HEK293 (cell line): ENCODE measurements at regions not wholly inside any gene's neighbourhood (a gene's known extent, or its start where the extent isn't known, plus 50 kb on each side); places are given as distances from the start of the nearest gene placed in this dataset.

Source experiments
- CTCF ChIA-PET: fragments of 350-600 bp; formaldehyde crosslinking; extraction: SDS; loops from one replicate; lab custom pipeline; 2021; ENCODE audit warnings: antibody characterized with exemption; lab: Yijun Ruan, JAX
- POLR2A ChIA-PET: fragments of 300-600 bp; formaldehyde crosslinking; extraction: SDS; loops from one replicate; lab custom pipeline; 2020; ENCODE audit warnings: antibody characterized with exemption, inconsistent platforms; lab: Yijun Ruan, JAX
- H3K27ac ChIP-seq: fragments of 200-500 bp; sonication (Bioruptor generic); 2 replicates; pipeline ENCODE4 v1.5.1; 2014; ENCODE audit warnings: low read depth, low read length, control low read depth, inconsistent platforms; ENCODE audit errors: extremely low read depth
- H3K36me3 ChIP-seq, 2 experiments: fragments of 200-500 bp in 1 of 2; sonication (Bioruptor generic) in 1 of 2; 1 replicate in 1 of 2; 2 replicates in 1 of 2; pipeline ENCODE4 v1.5.1; 2014 to 2017; ENCODE audit warnings: inconsistent platforms in 2 of 2, low read length in 2 of 2; ENCODE audit not compliant: control insufficient read depth in 2 of 2, insufficient read depth in 1 of 2
- H3K4me1 ChIP-seq: fragments of 200-500 bp; sonication (Bioruptor generic); 2 replicates; pipeline ENCODE4 v1.5.1; 2014; ENCODE audit warnings: mild to moderate bottlenecking, low read length, inconsistent platforms; ENCODE audit not compliant: control insufficient read depth, insufficient read depth
- H3K4me3 ChIP-seq: 2 replicates; pipeline ENCODE4 v1.5.1; 2011; ENCODE audit warnings: low read depth, mild to moderate bottlenecking, control low read depth, low read length, moderate library complexity
- H3K9me3 ChIP-seq: fragments of 200-500 bp; sonication (Bioruptor generic); 2 replicates; pipeline ENCODE4 v1.5.1; 2014; ENCODE audit warnings: low read depth, low read length, inconsistent platforms; ENCODE audit not compliant: control insufficient read depth, insufficient read depth
- GLI2 ChIP-seq: fragments of 450-650 bp; formaldehyde crosslinking; IDR thresholded peaks from 2 replicates; pipeline ENCODE4; 2017; ENCODE audit warnings: missing biosample characterization, missing genetic modification characterization, low read depth, borderline replicate concordance
- GLIS2 ChIP-seq: fragments of 450-650 bp; formaldehyde crosslinking; IDR thresholded peaks from 2 replicates; pipeline ENCODE4 v1.5.1; 2016; ENCODE audit warnings: missing biosample characterization, missing genetic modification characterization
- HOXA7 ChIP-seq: sonication (generic); formaldehyde crosslinking; IDR thresholded peaks from 2 replicates; pipeline ENCODE4 v1.8.1; 2022; ENCODE audit warnings: missing genetic modification reagents, borderline replicate concordance
- IKZF3 ChIP-seq: fragments of 450-650 bp; IDR thresholded peaks from 2 replicates; pipeline ENCODE4 v1.5.0; 2018; ENCODE audit warnings: missing biosample characterization, mild to moderate bottlenecking, missing genetic modification characterization, moderate library complexity
- INSM2 ChIP-seq: fragments of 450-650 bp; formaldehyde crosslinking; IDR thresholded peaks from 2 replicates; pipeline ENCODE4 v1.5.1; 2016; ENCODE audit warnings: missing biosample characterization, missing genetic modification characterization
- MZF1 ChIP-seq: fragments of 450-650 bp; formaldehyde crosslinking; IDR thresholded peaks from 2 replicates; pipeline ENCODE4 v1.5.1; 2017; ENCODE audit warnings: missing biosample characterization, missing genetic modification characterization, borderline replicate concordance
- OSR2 ChIP-seq: fragments of 450-650 bp; formaldehyde crosslinking; IDR thresholded peaks from 2 replicates; pipeline ENCODE4 v1.5.1; 2016; ENCODE audit warnings: missing biosample characterization, missing genetic modification characterization
- SCRT1 ChIP-seq: fragments of 450-650 bp; formaldehyde crosslinking; IDR thresholded peaks from 2 replicates; pipeline ENCODE4 v1.5.1; 2016; ENCODE audit warnings: missing biosample characterization, missing genetic modification characterization, borderline replicate concordance
- SCRT2 ChIP-seq: fragments of 450-650 bp; formaldehyde crosslinking; IDR thresholded peaks from 2 replicates; pipeline ENCODE4 v1.5.1; 2016; ENCODE audit warnings: missing biosample characterization, missing genetic modification characterization
- ZBTB44 ChIP-seq: fragments of 450-650 bp; IDR thresholded peaks from 2 replicates; pipeline ENCODE4 v1.5.1; 2018; ENCODE audit warnings: missing biosample characterization, mild to moderate bottlenecking, missing genetic modification characterization
- ZFP3 ChIP-seq: fragments of 450-650 bp; formaldehyde crosslinking; IDR thresholded peaks from 2 replicates; pipeline ENCODE4 v1.5.1; 2016; ENCODE audit warnings: low read depth, missing biosample characterization, missing genetic modification characterization
- ZNF140 ChIP-seq: fragments of 450-650 bp; formaldehyde crosslinking; IDR thresholded peaks from 2 replicates; pipeline ENCODE4 v1.5.1; 2016; ENCODE audit warnings: missing biosample characterization, missing genetic modification characterization
- ZNF146 ChIP-seq: fragments of 450-650 bp; formaldehyde crosslinking; IDR thresholded peaks from 2 replicates; pipeline ENCODE4 v1.5.1; 2016; ENCODE audit warnings: missing biosample characterization, missing genetic modification characterization
- ZNF169 ChIP-seq: fragments of 450-650 bp; formaldehyde crosslinking; IDR thresholded peaks from 2 replicates; pipeline ENCODE4 v1.5.1; 2016; ENCODE audit warnings: missing biosample characterization, missing genetic modification characterization
- ZNF174 ChIP-seq: fragments of 450-650 bp; formaldehyde crosslinking; IDR thresholded peaks from 2 replicates; pipeline ENCODE4 v1.5.0; 2017; ENCODE audit warnings: missing biosample characterization, mild to moderate bottlenecking, missing genetic modification characterization
- ZNF211 ChIP-seq: fragments of 450-650 bp; formaldehyde crosslinking; IDR thresholded peaks from 2 replicates; pipeline ENCODE4 v1.5.1; 2016; ENCODE audit warnings: low read depth, missing biosample characterization, missing genetic modification characterization
- ZNF223 ChIP-seq: fragments of 450-650 bp; formaldehyde crosslinking; IDR thresholded peaks from 2 replicates; pipeline ENCODE4 v1.5.1; 2016; ENCODE audit warnings: missing biosample characterization, missing genetic modification characterization
- ZNF23 ChIP-seq: fragments of 450-650 bp; formaldehyde crosslinking; IDR thresholded peaks from 2 replicates; pipeline ENCODE4 v1.5.1; 2016; ENCODE audit warnings: missing biosample characterization, missing genetic modification characterization, borderline replicate concordance
- ZNF341 ChIP-seq: fragments of 450-650 bp; formaldehyde crosslinking; IDR thresholded peaks from 2 replicates; pipeline ENCODE4; 2016; ENCODE audit warnings: low read depth, missing biosample characterization, missing genetic modification characterization
- ZNF521 ChIP-seq: fragments of 450-650 bp; formaldehyde crosslinking; IDR thresholded peaks from 2 replicates; pipeline ENCODE4 v1.5.1; 2017; ENCODE audit warnings: missing biosample characterization, mild to moderate bottlenecking, missing genetic modification characterization
- ZNF529 ChIP-seq: fragments of 450-650 bp; formaldehyde crosslinking; IDR thresholded peaks from 2 replicates; pipeline ENCODE4 v1.5.1; 2017; ENCODE audit warnings: missing genetic modification characterization, missing biosample characterization; ENCODE audit not compliant: insufficient replicate concordance
- ZNF555 ChIP-seq: fragments of 450-650 bp; formaldehyde crosslinking; conservative IDR thresholded peaks from 2 replicates; pipeline ENCODE4 v1.5.1; 2017; ENCODE audit warnings: missing biosample characterization, mild to moderate bottlenecking, missing genetic modification characterization, inconsistent platforms
- ZNF580 ChIP-seq: fragments of 450-650 bp; formaldehyde crosslinking; IDR thresholded peaks from 2 replicates; pipeline ENCODE4 v1.5.1; 2016; ENCODE audit warnings: missing biosample characterization, missing genetic modification characterization
- ZNF585B ChIP-seq: fragments of 450-650 bp; formaldehyde crosslinking; IDR thresholded peaks from 2 replicates; pipeline ENCODE4 v1.5.1; 2016; ENCODE audit warnings: missing biosample characterization, missing genetic modification characterization
- ZNF701 ChIP-seq: fragments of 450-650 bp; formaldehyde crosslinking; IDR thresholded peaks from 2 replicates; pipeline ENCODE4 v1.5.1; 2016; ENCODE audit warnings: missing biosample characterization, missing genetic modification characterization
- ZNF785 ChIP-seq: fragments of 450-650 bp; formaldehyde crosslinking; IDR thresholded peaks from 2 replicates; pipeline ENCODE4 v1.5.1; 2016; ENCODE audit warnings: missing biosample characterization, missing genetic modification characterization

- TF ChIP-seq ZNF580 (tag by site-specific recombination) (no peak), ZNF140 (no peak), INSM2 (tag by site-specific recombination) (no peak), ZNF585B (no peak), ZNF529 (tag by site-specific recombination) (no peak), OSR2 (tag by site-specific recombination) (no peak), ZBTB44 (tag by site-specific recombination) (no peak), ZNF521 (tag by site-specific recombination) (no peak)
These were observed 228.8 kb upstream of the RGS6 start (continued) for GRCh38 chr14:71703477-71703876.

GRCh38 chr14:71704210-71704609, 228.0 kb upstream of the RGS6 start:
- no peak overlapping the region for H3K4me3 ChIP-seq
- peaks cover 0 to 16% of the 10 kb centered on the region in 2 experiments; a peak in 2 of 3 replicates for H3K36me3 ChIP-seq
- TF ChIP-seq SCRT2 (tag by site-specific recombination), result peak; percentile 51; the same call in 1 of the 2 replicates
- peak; percentile 56; the same call in 1 of the 2 replicates for TF ChIP-seq SCRT1 (tag by site-specific recombination)
- TF ChIP-seq GLIS2 (tag by site-specific recombination), result no peak
- TF ChIP-seq ZNF146, result no peak
- TF ChIP-seq, all 188 proteins: peak for 2
- no peaks in the 10 kb centered on the region for H3K9me3 ChIP-seq
- ChIA-PET POLR2A (no interaction called here), CTCF (interaction anchor here (0.6 kb wide), 1 partner anchor 159 kb away, joined by 3 read pairs; no protein-coding TSS in a partner anchor)
- H3K27ac ChIP-seq, result no peak overlapping the region
- H3K4me1 ChIP-seq, result peaks cover 4% of the 10 kb centered on the region; the same call in 1 of the 2 replicates

- no peak overlapping the region for H3K27ac ChIP-seq
- ChIA-PET CTCF (no interaction called here), POLR2A (no interaction called here)
- no peaks in the 10 kb centered on the region for H3K9me3 ChIP-seq
- H3K36me3 ChIP-seq, result peaks cover 0 to 26% of the 10 kb centered on the region in 2 experiments; a peak in 2 of 3 replicates
- no peak overlapping the region for H3K4me3 ChIP-seq
- H3K4me1 ChIP-seq, result peaks cover 4% of the 10 kb centered on the region; the same call in 1 of the 2 replicates
- no peak for TF ChIP-seq ZNF555 (tag by site-specific recombination)
- TF ChIP-seq ZNF701 (tag by site-specific recombination), result no peak
- TF ChIP-seq GLI2, result no peak
- no peak for TF ChIP-seq ZFP3 (tag by site-specific recombination)
- TF ChIP-seq ZNF174 (tag by site-specific recombination), result no peak
- TF ChIP-seq ZNF785 (tag by site-specific recombination), result no peak
- TF ChIP-seq ZNF23 (tag by site-specific recombination), result no peak
- TF ChIP-seq MZF1 (tag by site-specific recombination), result no peak
- no peak for TF ChIP-seq ZNF169
- no peak for TF ChIP-seq ZNF223 (tag by site-specific recombination)
- TF ChIP-seq IKZF3 (tag by site-specific recombination), result no peak
- TF ChIP-seq ZNF211, result no peak
- TF ChIP-seq HOXA7 (CRISPR knock-in tag), result no peak
- TF ChIP-seq ZNF341 (tag by site-specific recombination), result no peak
These were observed 226.8 kb upstream of the RGS6 start for GRCh38 chr14:71705460-71705859.
